ENCODE measurements at regions not wholly inside any gene's neighbourhood (a gene's known extent, or its start where the extent isn't known, plus 50 kb on each side); places are given as distances from the start of the nearest gene placed in this dataset.

- Mint-ChIP-seq H3K4me1 (ENCODE audit: low read depth) (no peaks in the 10 kb centered on the region), H3K27ac (no peak overlapping the region), H3K27me3 (ENCODE audit: low read depth) (peaks cover 22% of the 10 kb centered on the region), H3K9me3 (no peaks in the 10 kb centered on the region), H3K36me3 (ENCODE audit: low read depth) (no peaks in the 10 kb centered on the region), H3K4me3 (no peak overlapping the region)
These were observed 63.2 kb downstream of the NENF start for GRCh38 chr1:212495766-212496494.

GRCh38 chr1:212496682-212497081 is 64.0 kb downstream of the NENF start:
- H3K27me3 Mint-ChIP-seq (ENCODE audit: low read depth): peaks cover 18% of the 10 kb centered on the region

GRCh38 chr1:212497553-212497952 is 64.8 kb downstream of the NENF start:
- Mint-ChIP-seq H3K9me3 (no peaks in the 10 kb centered on the region), H3K36me3 (ENCODE audit: low read depth) (no peaks in the 10 kb centered on the region)

More at GRCh38 chr1:212496682-212497081, 64.0 kb downstream of the NENF start:
- H3K9me3 Mint-ChIP-seq: no peaks in the 10 kb centered on the region
- no peaks in the 10 kb centered on the region for H3K4me1 Mint-ChIP-seq (ENCODE audit: low read depth)
- no peak overlapping the region for H3K4me3 Mint-ChIP-seq
- H3K36me3 Mint-ChIP-seq (ENCODE audit: low read depth): no peaks in the 10 kb centered on the region
- no peak overlapping the region for H3K27ac Mint-ChIP-seq

GRCh38 chr1:212498283-212499040 is 65.7 kb downstream of the NENF start:
- Mint-ChIP-seq H3K4me3 (no peak overlapping the region), H3K4me1 (ENCODE audit: low read depth) (no peaks in the 10 kb centered on the region), H3K27me3 (ENCODE audit: low read depth) (peaks cover 18% of the 10 kb centered on the region), H3K9me3 (no peaks in the 10 kb centered on the region), H3K36me3 (ENCODE audit: low read depth) (no peaks in the 10 kb centered on the region), H3K27ac (no peak overlapping the region)

More at GRCh38 chr1:212497553-212497952, 64.8 kb downstream of the NENF start:
- no peaks in the 10 kb centered on the region for H3K4me1 Mint-ChIP-seq (ENCODE audit: low read depth)
- peaks cover 18% of the 10 kb centered on the region for H3K27me3 Mint-ChIP-seq (ENCODE audit: low read depth)
- H3K27ac Mint-ChIP-seq: no peak overlapping the region
- no peak overlapping the region for H3K4me3 Mint-ChIP-seq

- H3K9me3 Mint-ChIP-seq: no peaks in the 10 kb centered on the region
- H3K27me3 Mint-ChIP-seq (ENCODE audit: low read depth): peaks cover 17% of the 10 kb centered on the region
- no peak overlapping the region for H3K27ac Mint-ChIP-seq
- H3K4me3 Mint-ChIP-seq: no peak overlapping the region
- H3K4me1 Mint-ChIP-seq (ENCODE audit: low read depth): no peaks in the 10 kb centered on the region
- no peaks in the 10 kb centered on the region for H3K36me3 Mint-ChIP-seq (ENCODE audit: low read depth)
These were observed 67.6 kb downstream of the NENF start for GRCh38 chr1:212500351-212500750.

GRCh38 chr1:212500983-212501382 is 68.3 kb downstream of the NENF start:
- peaks cover 21% of the 10 kb centered on the region for H3K27me3 Mint-ChIP-seq (ENCODE audit: low read depth)
- H3K36me3 Mint-ChIP-seq (ENCODE audit: low read depth): no peaks in the 10 kb centered on the region
- H3K4me3 Mint-ChIP-seq: no peak overlapping the region
- no peak overlapping the region for H3K27ac Mint-ChIP-seq
- no peaks in the 10 kb centered on the region for H3K4me1 Mint-ChIP-seq (ENCODE audit: low read depth)
- H3K9me3 Mint-ChIP-seq: no peaks in the 10 kb centered on the region

- Mint-ChIP-seq H3K27ac (no peak overlapping the region), H3K4me3 (no peak overlapping the region), H3K9me3 (no peaks in the 10 kb centered on the region), H3K4me1 (ENCODE audit: low read depth) (no peaks in the 10 kb centered on the region), H3K36me3 (ENCODE audit: low read depth) (no peaks in the 10 kb centered on the region), H3K27me3 (ENCODE audit: low read depth) (peaks cover 18% of the 10 kb centered on the region)
These were observed 71.0 kb downstream of the NENF start for GRCh38 chr1:212503714-212504113.

GRCh38 chr1:212504171-212504803 is 71.6 kb downstream of the NENF start:
- peaks cover 20% of the 10 kb centered on the region for H3K27me3 Mint-ChIP-seq (ENCODE audit: low read depth)
- H3K9me3 Mint-ChIP-seq: no peaks in the 10 kb centered on the region
- H3K36me3 Mint-ChIP-seq (ENCODE audit: low read depth): no peaks in the 10 kb centered on the region
- H3K27ac Mint-ChIP-seq: no peak overlapping the region
- H3K4me3 Mint-ChIP-seq: no peak overlapping the region
- no peaks in the 10 kb centered on the region for H3K4me1 Mint-ChIP-seq (ENCODE audit: low read depth)

- H3K9me3 Mint-ChIP-seq: no peaks in the 10 kb centered on the region
- H3K27me3 Mint-ChIP-seq (ENCODE audit: low read depth): peaks cover 39% of the 10 kb centered on the region
- H3K4me1 Mint-ChIP-seq (ENCODE audit: low read depth): no peaks in the 10 kb centered on the region
- H3K4me3 Mint-ChIP-seq: no peak overlapping the region
- no peak overlapping the region for H3K27ac Mint-ChIP-seq
- H3K36me3 Mint-ChIP-seq (ENCODE audit: low read depth): no peaks in the 10 kb centered on the region
These were observed 73.9 kb downstream of the NENF start for GRCh38 chr1:212506666-212507065.

GRCh38 chr1:212507369-212507768 is 74.6 kb downstream of the NENF start:
- H3K4me3 Mint-ChIP-seq: no peak overlapping the region
- no peak overlapping the region for H3K27ac Mint-ChIP-seq
- no peaks in the 10 kb centered on the region for H3K4me1 Mint-ChIP-seq (ENCODE audit: low read depth)
- no peaks in the 10 kb centered on the region for H3K9me3 Mint-ChIP-seq
- H3K36me3 Mint-ChIP-seq (ENCODE audit: low read depth): no peaks in the 10 kb centered on the region
- peaks cover 46% of the 10 kb centered on the region for H3K27me3 Mint-ChIP-seq (ENCODE audit: low read depth)

- Mint-ChIP-seq H3K36me3 (ENCODE audit: low read depth) (no peaks in the 10 kb centered on the region), H3K27me3 (ENCODE audit: low read depth) (peaks cover 74% of the 10 kb centered on the region), H3K4me3 (no peak overlapping the region), H3K27ac (no peak overlapping the region), H3K4me1 (ENCODE audit: low read depth) (peaks cover 2% of the 10 kb centered on the region), H3K9me3 (no peaks in the 10 kb centered on the region)
These were observed 80.3 kb downstream of the NENF start for GRCh38 chr1:212512816-212513559.

- Mint-ChIP-seq H3K36me3 (ENCODE audit: low read depth) (no peaks in the 10 kb centered on the region), H3K4me3 (no peak overlapping the region), H3K9me3 (no peaks in the 10 kb centered on the region), H3K4me1 (ENCODE audit: low read depth) (peaks cover 2% of the 10 kb centered on the region), H3K27ac (no peak overlapping the region), H3K27me3 (ENCODE audit: low read depth) (peaks cover 72% of the 10 kb centered on the region)
These were observed 80.9 kb downstream of the NENF start for GRCh38 chr1:212513586-212513985.

GRCh38 chr1:212514056-212514614 is 81.4 kb downstream of the NENF start:
- Mint-ChIP-seq H3K9me3 (no peaks in the 10 kb centered on the region), H3K4me1 (ENCODE audit: low read depth) (peaks cover 2% of the 10 kb centered on the region), H3K27me3 (ENCODE audit: low read depth) (peaks cover 66% of the 10 kb centered on the region), H3K36me3 (ENCODE audit: low read depth) (no peaks in the 10 kb centered on the region), H3K4me3 (no peak overlapping the region), H3K27ac (no peak overlapping the region)

GRCh38 chr1:212514782-212515181 is 82.1 kb downstream of the NENF start:
- Mint-ChIP-seq H3K9me3 (no peaks in the 10 kb centered on the region), H3K27me3 (ENCODE audit: low read depth) (peaks cover 64% of the 10 kb centered on the region), H3K27ac (no peak overlapping the region), H3K36me3 (ENCODE audit: low read depth) (no peaks in the 10 kb centered on the region), H3K4me3 (no peak overlapping the region), H3K4me1 (ENCODE audit: low read depth) (peaks cover 2% of the 10 kb centered on the region)
